ENCODE measurements at regions not wholly inside any gene's neighbourhood (a gene's known extent, or its start where the extent isn't known, plus 50 kb on each side); places are given as distances from the start of the nearest gene placed in this dataset.
"Not testable (repeated sequence)": the region's sequence is repeated elsewhere in the genome, so short reads cannot be mapped to it uniquely, and the experiment has no call there.

- H3K4me1 ChIP-seq (replicated peaks); H3K9me3 ChIP-seq; intact Hi-C loops (cut with DNase I); H3K27me3 ChIP-seq (replicated peaks; ENCODE audit: insufficient read depth); DNase-seq (ENCODE audit: low spot score); H3K4me3 ChIP-seq; H3K27ac ChIP-seq; H3K36me3 ChIP-seq: not testable (repeated sequence)
- 48% methylated on average over 18 of the region's 20 CpGs for WGBS
Observed at GRCh38 chr9:65566018-65566417, 109.7 kb upstream of the ZNG1E start.

DNA sequence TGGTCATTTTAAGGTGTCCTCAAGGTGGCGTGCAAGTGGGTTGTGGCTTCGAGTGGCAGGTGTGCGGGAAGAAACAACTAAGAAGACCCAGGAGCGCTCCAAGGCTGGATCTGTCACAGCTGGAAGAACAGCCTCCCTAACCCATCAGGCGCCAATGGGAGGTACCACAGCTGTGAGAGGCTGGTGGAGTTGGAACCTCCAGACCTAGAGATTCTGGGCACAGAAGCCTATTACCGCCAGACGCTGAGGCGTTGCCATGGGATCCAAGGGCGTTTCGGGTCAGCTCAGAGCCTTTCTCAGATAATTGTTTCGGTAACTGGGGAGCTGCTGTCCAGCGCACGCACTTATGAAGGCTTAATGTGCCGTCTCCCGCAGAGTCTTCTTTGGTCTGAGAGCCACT, 156.7 kb upstream of the ZNG1E start:
- intact Hi-C loops (cut with DNase I): not testable (repeated sequence)
- WGBS: 64% methylated on average over 7 of the region's 15 CpGs

GRCh38 chr9:65514465-65514864, 161.3 kb upstream of the ZNG1E start:
- DNase-seq (ENCODE audit: low spot score); intact Hi-C loops (cut with DNase I): not testable (repeated sequence)

More for the DNA sequence above, 156.7 kb upstream of the ZNG1E start:
- not testable (repeated sequence) for H3K4me1 ChIP-seq (replicated peaks); H3K4me3 ChIP-seq; H3K36me3 ChIP-seq; H3K27me3 ChIP-seq (replicated peaks; ENCODE audit: insufficient read depth); H3K27ac ChIP-seq; DNase-seq (ENCODE audit: low spot score); H3K9me3 ChIP-seq

DNA sequence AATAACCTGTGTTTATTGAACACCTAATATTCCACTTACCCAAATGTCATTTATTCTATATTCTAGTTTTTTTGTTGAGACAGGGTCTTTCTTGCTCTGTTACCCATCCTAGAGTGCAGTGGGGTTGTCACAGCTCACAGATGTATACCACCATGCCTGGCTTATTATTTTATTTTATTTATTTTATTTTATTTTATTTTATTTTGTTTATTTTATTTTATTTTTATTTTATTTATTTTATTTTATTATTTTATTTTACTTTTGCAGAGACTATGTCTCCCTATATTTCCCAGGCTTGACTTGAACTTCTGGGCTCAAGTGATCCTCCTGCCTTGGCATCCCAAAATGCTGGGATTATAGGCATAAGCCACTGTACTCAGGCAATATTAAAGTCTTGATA, 167.8 kb upstream of the ZNG1E start:
- H3K9me3 ChIP-seq; H3K4me3 ChIP-seq; H3K4me1 ChIP-seq (replicated peaks); intact Hi-C loops (cut with DNase I); H3K36me3 ChIP-seq; H3K27ac ChIP-seq; DNase-seq (ENCODE audit: low spot score); H3K27me3 ChIP-seq (replicated peaks; ENCODE audit: insufficient read depth): not testable (repeated sequence)

More at GRCh38 chr9:65514465-65514864, 161.3 kb upstream of the ZNG1E start:
- not testable (repeated sequence) for H3K36me3 ChIP-seq; H3K4me3 ChIP-seq; H3K9me3 ChIP-seq; H3K27ac ChIP-seq; H3K4me1 ChIP-seq (replicated peaks); H3K27me3 ChIP-seq (replicated peaks; ENCODE audit: insufficient read depth)
- 90% methylated on average over 12 of the region's 12 CpGs for WGBS

DNA sequence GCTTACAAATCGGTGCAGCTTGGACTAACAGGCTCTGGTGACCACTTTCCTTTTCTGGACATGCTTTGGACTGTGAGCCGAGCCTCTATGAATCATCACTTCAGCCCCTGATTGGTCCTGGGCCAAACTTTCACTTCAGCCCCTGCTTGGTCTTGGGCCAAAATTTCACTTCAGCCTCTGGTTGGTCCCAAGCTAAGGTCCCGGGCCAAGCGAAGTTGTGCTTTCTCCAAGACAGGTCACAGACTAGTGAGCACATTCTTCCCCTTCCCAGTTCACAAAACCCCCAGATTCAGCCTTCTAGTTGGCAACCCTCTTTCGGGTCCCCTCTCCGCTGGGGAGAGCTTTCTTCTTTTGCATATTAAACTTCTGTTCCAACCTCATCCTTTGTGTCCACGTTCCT, 171.0 kb upstream of the ZNG1E start:
- H3K4me1 ChIP-seq (replicated peaks); H3K4me3 ChIP-seq; H3K27ac ChIP-seq; intact Hi-C loops (cut with DNase I); DNase-seq (ENCODE audit: low spot score); H3K36me3 ChIP-seq; H3K9me3 ChIP-seq; H3K27me3 ChIP-seq (replicated peaks; ENCODE audit: insufficient read depth): not testable (repeated sequence)
- 90% methylated on average over 5 of the region's 7 CpGs for WGBS

DNA sequence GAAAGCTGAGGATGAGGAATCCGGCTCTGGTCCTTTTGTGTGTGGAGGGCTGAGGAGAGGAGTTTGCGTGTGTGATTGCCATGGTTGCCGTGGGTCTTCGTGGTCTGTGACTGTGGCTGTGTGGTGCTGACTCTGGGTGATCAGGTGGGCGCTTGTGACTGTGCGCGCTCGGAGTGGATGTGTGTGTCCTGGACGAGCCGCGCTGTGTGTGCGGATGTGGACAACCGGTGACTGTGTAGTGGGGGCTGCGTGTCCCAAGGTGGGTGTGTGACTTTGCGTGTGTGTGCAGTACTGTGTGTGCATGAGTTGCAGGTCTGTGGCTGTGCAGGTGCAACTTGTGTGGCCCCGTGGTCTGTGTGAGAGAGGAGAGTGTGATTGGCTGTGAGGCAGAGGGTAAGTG, 172.0 kb upstream of the ZNG1E start:
- H3K4me3 ChIP-seq; H3K27ac ChIP-seq; DNase-seq (ENCODE audit: low spot score); H3K9me3 ChIP-seq; intact Hi-C loops (cut with DNase I); H3K36me3 ChIP-seq; H3K4me1 ChIP-seq (replicated peaks); H3K27me3 ChIP-seq (replicated peaks; ENCODE audit: insufficient read depth): not testable (repeated sequence)
- 90% methylated on average over 16 of the region's 16 CpGs for WGBS

DNA sequence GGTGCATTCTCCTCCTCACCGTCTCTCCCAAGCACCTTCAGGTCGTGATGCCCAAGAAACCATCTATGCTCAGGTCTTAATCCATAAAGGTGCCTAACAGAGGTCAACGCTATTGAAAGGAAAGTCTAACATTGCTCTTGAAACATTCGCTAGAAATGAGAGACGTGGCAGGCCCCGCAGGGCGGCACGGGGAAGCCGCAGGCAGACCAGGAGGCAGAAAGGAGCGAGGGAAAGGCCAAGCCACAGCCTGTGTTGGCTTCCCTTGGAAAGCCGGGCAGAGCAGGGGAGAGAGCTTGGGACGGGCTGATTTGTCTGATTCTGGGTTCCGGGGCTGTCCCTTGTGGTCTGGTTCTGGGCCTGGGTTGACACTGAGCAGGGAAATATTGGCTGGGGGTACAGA, 192.8 kb upstream of the ZNG1E start:
- intact Hi-C loops (cut with DNase I); H3K27ac ChIP-seq; H3K9me3 ChIP-seq; H3K4me3 ChIP-seq; H3K4me1 ChIP-seq (replicated peaks); H3K36me3 ChIP-seq; DNase-seq (ENCODE audit: low spot score); H3K27me3 ChIP-seq (replicated peaks; ENCODE audit: insufficient read depth): not testable (repeated sequence)
- 81% methylated on average over 13 of the region's 13 CpGs for WGBS

DNA sequence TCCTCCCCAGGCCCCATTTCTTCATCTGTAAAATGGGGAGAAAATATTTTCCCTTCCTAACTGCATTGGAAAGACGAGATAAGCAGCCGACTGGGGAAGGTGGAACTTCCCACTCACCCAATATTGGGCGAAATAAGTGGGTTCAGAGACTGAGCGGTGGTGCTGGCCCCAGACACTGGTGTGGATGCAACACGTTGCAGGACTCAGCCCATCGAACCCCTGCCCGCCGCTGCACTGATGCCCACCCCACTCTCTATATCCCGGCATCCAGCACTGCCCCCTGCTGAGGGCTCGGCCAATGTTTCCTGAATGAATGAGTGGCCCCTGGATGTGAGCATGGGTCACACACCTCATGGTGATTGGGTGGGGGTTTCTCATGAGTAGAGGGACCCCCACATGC, 194.4 kb upstream of the ZNG1E start:
- H3K27me3 ChIP-seq (replicated peaks; ENCODE audit: insufficient read depth); H3K4me1 ChIP-seq (replicated peaks); H3K4me3 ChIP-seq; intact Hi-C loops (cut with DNase I); H3K27ac ChIP-seq; H3K9me3 ChIP-seq; DNase-seq (ENCODE audit: low spot score); H3K36me3 ChIP-seq: not testable (repeated sequence)
- WGBS: 81% methylated on average over 10 of the region's 10 CpGs

DNA sequence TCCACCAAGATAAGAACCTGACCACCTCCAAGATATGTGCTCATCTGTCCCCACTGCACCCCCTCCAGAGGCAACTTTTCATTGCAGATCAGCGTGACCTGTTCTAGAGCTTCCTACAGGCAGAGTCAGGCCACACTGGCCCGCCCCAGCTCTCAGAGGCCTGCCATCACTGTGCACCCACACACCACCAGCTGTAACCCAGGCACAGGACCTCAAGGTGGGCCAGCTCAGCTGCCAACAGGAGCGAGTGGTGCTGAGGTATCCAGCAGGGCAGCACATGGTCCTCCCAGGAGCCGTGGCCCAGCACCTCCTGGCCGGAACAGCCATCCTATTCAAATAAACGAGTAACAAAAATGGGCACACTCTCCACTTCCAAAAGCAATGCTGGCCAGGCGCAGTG, 189.9 kb upstream of the FOXD4L5 start:
- H3K27ac ChIP-seq; H3K27me3 ChIP-seq (replicated peaks; ENCODE audit: insufficient read depth); intact Hi-C loops (cut with DNase I); DNase-seq (ENCODE audit: low spot score); H3K4me1 ChIP-seq (replicated peaks); H3K36me3 ChIP-seq; H3K4me3 ChIP-seq; H3K9me3 ChIP-seq: not testable (repeated sequence)
- WGBS: 85% methylated on average over 7 of the region's 7 CpGs

- WGBS: 66% methylated on average over 9 of the region's 10 CpGs
- H3K4me3 ChIP-seq; H3K27me3 ChIP-seq (replicated peaks; ENCODE audit: insufficient read depth); H3K9me3 ChIP-seq; intact Hi-C loops (cut with DNase I); DNase-seq (ENCODE audit: low spot score); H3K4me1 ChIP-seq (replicated peaks); H3K36me3 ChIP-seq; H3K27ac ChIP-seq: not testable (repeated sequence)
Observed at GRCh38 chr9:65473059-65473822, 188.2 kb upstream of the FOXD4L5 start.

GRCh38 chr9:65471106-65471505, 186.1 kb upstream of the FOXD4L5 start:
- H3K27me3 ChIP-seq (replicated peaks; ENCODE audit: insufficient read depth); H3K27ac ChIP-seq; H3K4me3 ChIP-seq; H3K4me1 ChIP-seq (replicated peaks); DNase-seq (ENCODE audit: low spot score); H3K36me3 ChIP-seq; intact Hi-C loops (cut with DNase I); H3K9me3 ChIP-seq: not testable (repeated sequence)
- 82% methylated on average over 7 of the region's 7 CpGs for WGBS

DNA sequence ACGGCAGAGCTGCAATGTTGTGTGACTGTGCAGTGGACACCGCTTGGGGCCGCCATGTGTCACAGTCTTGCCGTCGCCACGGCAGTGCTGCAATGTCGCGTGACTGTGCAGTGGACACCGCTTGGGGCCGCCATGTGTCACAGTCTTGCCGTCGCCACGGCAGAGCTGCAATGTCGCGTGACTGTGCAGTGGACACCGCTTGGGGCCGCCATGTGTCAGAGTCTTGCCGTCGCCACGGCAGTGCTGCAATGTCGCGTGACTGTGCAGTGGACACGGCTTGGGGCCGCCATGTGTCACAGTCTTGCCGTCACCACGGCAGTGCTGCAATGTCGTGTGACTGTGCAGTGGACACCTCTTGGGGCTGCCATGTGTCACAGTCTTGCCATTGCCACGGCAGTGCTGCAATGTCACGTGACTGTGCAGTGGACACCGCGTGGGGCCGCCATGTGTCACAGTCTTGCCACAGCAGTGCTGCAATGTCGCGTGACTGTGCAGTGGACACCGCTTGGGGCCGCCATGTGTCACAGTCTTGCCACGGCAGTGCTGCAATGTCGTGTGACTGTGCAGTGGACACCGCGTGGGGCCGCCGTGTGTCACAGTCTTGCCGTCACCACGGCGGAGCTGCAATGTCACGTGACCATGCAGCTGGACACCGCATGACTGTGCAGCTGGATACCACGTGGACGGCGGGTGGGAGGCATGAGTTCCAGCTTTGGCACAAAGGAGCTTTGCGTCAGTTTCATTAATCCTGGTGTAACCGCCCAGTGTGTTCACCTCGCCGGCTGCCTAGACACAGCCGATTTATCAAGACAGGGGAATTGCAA, 182.1 kb upstream of the FOXD4L5 start:
- 89% methylated on average over 43 of the region's 55 CpGs for WGBS
- H3K9me3 ChIP-seq; DNase-seq (ENCODE audit: low spot score); H3K4me3 ChIP-seq; H3K27ac ChIP-seq; intact Hi-C loops (cut with DNase I); H3K27me3 ChIP-seq (replicated peaks; ENCODE audit: insufficient read depth); H3K36me3 ChIP-seq; H3K4me1 ChIP-seq (replicated peaks): not testable (repeated sequence)
